HCT116 (cell line): ENCODE measurements at regions not wholly inside any gene's neighbourhood (a gene's known extent, or its start where the extent isn't known, plus 50 kb on each side); places are given as distances from the start of the nearest gene placed in this dataset.

Experiments used
- ATAC-seq: fragments of 200-7000 bp; cut with Tn5 transposase; 2 replicates; pipeline ENCODE4 v1.9.1; 2020; ENCODE audit warnings: mild to moderate bottlenecking, moderate library complexity
- BruUV-seq: library from RNA; stranded (reverse); fragments of 400-500 nt; replicated peaks from 2 replicates; lab custom pipeline; 2021; lab: Mats Ljungman, UMichigan
- CTCF ChIA-PET: fragments of 300-600 bp; sonication (Branson Sonifier 250); formaldehyde crosslinking; loops from one replicate; lab custom pipeline; 2021; ENCODE audit warnings: antibody characterized with exemption; lab: Charles Lee
- POLR2A ChIA-PET: fragments of 300-600, 350-600 bp; sonication (Branson Sonifier 250); formaldehyde crosslinking; loops from one replicate; lab custom pipeline; 2021; ENCODE audit warnings: antibody characterized with exemption; lab: Charles Lee
- RAD21 ChIA-PET, 2 experiments: fragments of 300-600 bp; sonication (Branson Sonifier 250); formaldehyde crosslinking; loops; one replicate each; lab custom pipeline; 2023; ENCODE audit warnings: low total read pairs in 2 of 2; ENCODE audit not compliant: uncharacterized antibody in 2 of 2, unreplicated experiment in 2 of 2, low non-redundant PET in 1 of 2; lab: Charles Lee
- DNase-seq: peaks from one replicate; pipeline ENCODE4 v3.0.0-alpha.2; 2010; ENCODE audit warnings: low read depth, low spot score
- H2AFZ ChIP-seq: fragments of 200-600 bp; shearing (Covaris generic), sonication (generic); 2 replicates; pipeline ENCODE4 v1.6.1; 2017; ENCODE audit warnings: low read depth, mixed run types, mixed read lengths, antibody characterized with exemption, low read length; ENCODE audit not compliant: poor library complexity, severe bottlenecking
- H3K27ac ChIP-seq: 2 replicates; pipeline ENCODE4 v1.5.1; 2012; ENCODE audit warnings: low read depth, low read length
- H3K27me3 ChIP-seq: fragments of 200-600 bp; sonication (generic); 2 replicates; pipeline ENCODE4 v1.6.1; 2016; ENCODE audit warnings: mixed run types, low read length, mixed read lengths; ENCODE audit not compliant: insufficient read depth
- H3K36me3 ChIP-seq, 2 experiments: fragments of 200-500 bp in 1 of 2; fragments of 200-600 bp in 1 of 2; sonication (Bioruptor generic) in 1 of 2; sonication (generic) in 1 of 2; 2 replicates each; pipeline versions ENCODE4 v1.5.1 to v1.6.1; 2014 to 2016; ENCODE audit warnings: low read length in 2 of 2, inconsistent platforms in 1 of 2, mixed read lengths in 1 of 2, mixed run types in 1 of 2; ENCODE audit not compliant: insufficient read depth in 2 of 2, control insufficient read depth in 1 of 2
- H3K4me1 ChIP-seq, 2 experiments: fragments of 200-600 bp in 1 of 2; sonication (generic) in 1 of 2; 2 replicates each; pipeline versions ENCODE4 v1.5.1 to v1.6.1; 2012 to 2017; ENCODE audit warnings: low read length in 2 of 2, inconsistent platforms in 1 of 2, mild to moderate bottlenecking in 1 of 2, mixed read lengths in 1 of 2, mixed run types in 1 of 2, moderate library complexity in 1 of 2; ENCODE audit not compliant: insufficient read depth in 2 of 2, control insufficient read depth in 1 of 2
- H3K4me2 ChIP-seq: fragments of 200-600 bp; sonication (generic); 2 replicates; pipeline ENCODE4 v1.6.1; 2017; ENCODE audit warnings: mixed run types, low read length, mixed read lengths
- H3K4me3 ChIP-seq, 2 experiments: fragments of 200-600 bp in 1 of 2; sonication (generic) in 1 of 2; replicated peaks in 1 of 2; 2 replicates each; pipeline ENCODE4 v1.5.1; 2011 to 2016; ENCODE audit warnings: low read length in 2 of 2, control low read depth in 1 of 2, low read depth in 1 of 2, mild to moderate bottlenecking in 1 of 2, mixed read lengths in 1 of 2, mixed run types in 1 of 2
- H3K79me2 ChIP-seq: fragments of 200-600 bp; sonication (generic); 2 replicates; pipeline ENCODE4 v1.6.1; 2017; ENCODE audit warnings: mild to moderate bottlenecking, mixed run types, low read length, moderate library complexity, mixed read lengths; ENCODE audit not compliant: insufficient read depth
- H3K9ac ChIP-seq: fragments of 200-600 bp; sonication (generic); 2 replicates; pipeline ENCODE4 v1.6.1; 2016; ENCODE audit warnings: low read length, mixed read lengths
- H3K9me2 ChIP-seq: fragments of 200-600 bp; sonication (generic), shearing (Covaris generic); 2 replicates; pipeline ENCODE4 v1.6.1; 2017; ENCODE audit warnings: mixed run types, mild to moderate bottlenecking, moderate library complexity; ENCODE audit not compliant: insufficient read depth
- H3K9me3 ChIP-seq, 2 experiments: fragments of 200-500 bp in 1 of 2; fragments of 200-600 bp in 1 of 2; sonication (Bioruptor generic) in 1 of 2; sonication (generic) in 1 of 2; 2 replicates each; pipeline ENCODE4 v1.6.1; 2014 to 2017; ENCODE audit warnings: low read length in 2 of 2, mixed read lengths in 2 of 2, inconsistent platforms in 1 of 2, low read depth in 1 of 2, mild to moderate bottlenecking in 1 of 2, mixed run types in 1 of 2, moderate library complexity in 1 of 2; ENCODE audit not compliant: control insufficient read depth in 1 of 2, insufficient read depth in 1 of 2
- H4K20me1 ChIP-seq: fragments of 200-600 bp; sonication (generic), shearing (Covaris generic); 2 replicates; pipeline ENCODE4 v1.6.1; 2017; ENCODE audit warnings: mixed run types, mild to moderate bottlenecking, moderate library complexity; ENCODE audit not compliant: insufficient read depth
- ATF3 ChIP-seq: IDR thresholded peaks from 2 replicates; pipeline ENCODE4 v1.6.1; 2012
- CEBPB ChIP-seq: IDR thresholded peaks from 2 replicates; pipeline ENCODE4 v1.6.1; 2012; ENCODE audit warnings: low read depth
- ELF1 ChIP-seq: IDR thresholded peaks from 2 replicates; pipeline ENCODE4 v1.6.1; 2012; ENCODE audit warnings: low read depth, borderline replicate concordance
- FOSL1 ChIP-seq: IDR thresholded peaks from 2 replicates; pipeline ENCODE4 v1.6.1; 2012; ENCODE audit warnings: low read depth
- POLR2A ChIP-seq: IDR thresholded peaks from 2 replicates; pipeline ENCODE4 v1.7.0; 2011; ENCODE audit warnings: borderline replicate concordance; ENCODE audit not compliant: insufficient read depth, insufficient read length; ENCODE audit errors: extremely low read depth
- RAD21 ChIP-seq: IDR thresholded peaks from 2 replicates; pipeline ENCODE4 v1.6.1; 2012; ENCODE audit warnings: low read depth, mild to moderate bottlenecking
- SP1 ChIP-seq: IDR thresholded peaks from 2 replicates; pipeline ENCODE4 v1.6.1; 2012; ENCODE audit warnings: low read depth
- SRF ChIP-seq: IDR thresholded peaks from 2 replicates; pipeline ENCODE4 v1.6.1; 2012; ENCODE audit warnings: low read depth
- ZNF274 ChIP-seq: fragments of 200-500 bp; sonication (Bioruptor generic); IDR thresholded peaks from 2 replicates; pipeline ENCODE4 v1.6.1; 2014; ENCODE audit warnings: mild to moderate bottlenecking, low read depth, low read length, inconsistent platforms
- intact Hi-C: fragments of 100-400 bp; cut with micrococcal nuclease; formaldehyde crosslinking; loops from 2 replicates; pipeline ENCODE4 v1.10.0; 2022

GRCh38 chr3:148021381-148021780, 612.2 kb downstream of the ZIC1 start:
- Histone ChIP-seq H2AFZ (no peak overlapping the region), H3K36me3 (no peaks in the 10 kb centered on the region), H3K4me2 (no peak overlapping the region), H4K20me1 (no peaks in the 10 kb centered on the region), H3K9me2 (no peaks in the 10 kb centered on the region), H3K9ac (no peak overlapping the region), H3K79me2 (no peaks in the 10 kb centered on the region), H3K27me3 (no peaks in the 10 kb centered on the region), H3K4me1 (no peaks in the 10 kb centered on the region), H3K27ac (no peak overlapping the region)
- RAD21 ChIA-PET = no interaction called here
- TF ChIP-seq ELF1 = no peak
- TF ChIP-seq, all 23 proteins: peak for 0
- POLR2A ChIA-PET = no interaction called here
- DNase-seq (no peak), ATAC-seq (no peak)
- CTCF ChIA-PET = no interaction called here
- intact Hi-C loops = no loop called here
- no peaks in the 10 kb centered on the region for H3K9me3 ChIP-seq
- H3K4me3 ChIP-seq = no peak overlapping the region
- no TSS peak for BruUV-seq

GRCh38 chr3:148023994-148024393, 614.8 kb downstream of the ZIC1 start:
- ChIA-PET POLR2A (no interaction called here), CTCF (no interaction called here), RAD21 (interaction anchor here in 1 of 2 experiments (0.6 kb wide), 1 partner anchor 387 kb away, joined by 5 read pairs; no protein-coding TSS in a partner anchor)
- Histone ChIP-seq H2AFZ (no peak overlapping the region), H3K4me3 (no peak overlapping the region), H3K4me1 (no peaks in the 10 kb centered on the region), H3K36me3 (no peaks in the 10 kb centered on the region), H3K4me2 (no peak overlapping the region), H3K9me2 (no peaks in the 10 kb centered on the region), H3K79me2 (no peaks in the 10 kb centered on the region), H3K9me3 (no peaks in the 10 kb centered on the region), H3K27ac (no peak overlapping the region), H3K27me3 (no peaks in the 10 kb centered on the region), H4K20me1 (no peaks in the 10 kb centered on the region), H3K9ac (no peak overlapping the region)
- TF ChIP-seq FOSL1 (no peak), SP1 (no peak), ATF3 (no peak), POLR2A (no peak), ZNF274 (no peak), SRF (no peak), RAD21 (no peak), CEBPB (no peak), ELF1 (no peak)
- DNase-seq (no peak), ATAC-seq (no peak)
- intact Hi-C loops = no loop called here
- BruUV-seq = no TSS peak
